ENCODE measurements at regions not wholly inside any gene's neighbourhood (a gene's known extent, or its start where the extent isn't known, plus 50 kb on each side); places are given as distances from the start of the nearest gene placed in this dataset.

GRCh38 chr16:64478252-64478906 is 643.5 kb downstream of the CDH11 start:
- TF ChIP-seq REST (IDR thresholded peaks at IDR 0.05; ENCODE audit: low read depth) (no peak), TAF1 (IDR thresholded peaks at IDR 0.05; ENCODE audit: low read depth) (no peak), YY1 (IDR thresholded peaks at IDR 0.05; ENCODE audit: low read depth) (no peak), MAX (IDR thresholded peaks at IDR 0.05) (no peak)
